Neural cell (in vitro differentiated cells): ENCODE measurements at regions not wholly inside any gene's neighbourhood (a gene's known extent, or its start where the extent isn't known, plus 50 kb on each side); places are given as distances from the start of the nearest gene placed in this dataset.

Experiments used
- H2AFZ ChIP-seq: fragments of 200-600, 300-800 bp; sonication (generic), shearing (Covaris generic); 2 replicates; pipeline ENCODE4 v1.6.0; 2014; ENCODE audit warnings: low read depth, mild to moderate bottlenecking, antibody characterized with exemption, low read length, moderate library complexity
- H3F3A ChIP-seq: fragments of 200-600 bp; shearing (Covaris generic); 2 replicates; pipeline ENCODE4 v1.6.1; 2016; ENCODE audit warnings: mild to moderate bottlenecking, moderate library complexity, mixed read lengths, antibody characterized with exemption, low read length; ENCODE audit not compliant: insufficient read depth, poor library complexity, severe bottlenecking
- H3K27ac ChIP-seq: fragments of 200-600, 300-800 bp; sonication (generic), shearing (Covaris generic); 2 replicates; pipeline ENCODE4 v1.5.1; 2014; ENCODE audit warnings: mild to moderate bottlenecking, low read length, moderate library complexity
- H3K27me3 ChIP-seq: fragments of 300-800, 200-600 bp; sonication (generic), shearing (Covaris generic); 2 replicates; pipeline ENCODE4 v1.6.0; 2014; ENCODE audit warnings: mild to moderate bottlenecking, low read depth, low read length, moderate library complexity; ENCODE audit not compliant: insufficient read depth
- H3K36me3 ChIP-seq: fragments of 300-800, 200-600 bp; sonication (generic), shearing (Covaris generic); 2 replicates; pipeline ENCODE4 v1.5.1; 2014; ENCODE audit warnings: mild to moderate bottlenecking, antibody characterized with exemption, low read length, moderate library complexity; ENCODE audit not compliant: insufficient read depth
- H3K4me2 ChIP-seq: fragments of 300-800, 200-600 bp; sonication (generic), shearing (Covaris generic); 2 replicates; pipeline ENCODE4 v1.6.0; 2014; ENCODE audit warnings: mild to moderate bottlenecking, low read length
- H3K4me3 ChIP-seq: fragments of 300-800, 200-600 bp; sonication (generic), shearing (Covaris generic); 2 replicates; pipeline ENCODE4 v1.5.1; 2014; ENCODE audit warnings: mild to moderate bottlenecking, low read length, moderate library complexity
- H3K79me2 ChIP-seq: fragments of 200-600 bp; shearing (Covaris generic); replicated peaks from 2 replicates; pipeline ENCODE4 v1.6.0; 2014; ENCODE audit warnings: mild to moderate bottlenecking, low read length, moderate library complexity; ENCODE audit not compliant: insufficient read depth
- H3K9ac ChIP-seq: fragments of 300-800, 200-600 bp; sonication (generic), shearing (Covaris generic); 2 replicates; pipeline ENCODE4 v1.6.1; 2016; ENCODE audit warnings: mild to moderate bottlenecking, low read length, mixed read lengths
- H3K9me2 ChIP-seq: fragments of 200-600 bp; shearing (Covaris generic); 2 replicates; pipeline ENCODE4 v1.6.1; 2016; ENCODE audit warnings: mild to moderate bottlenecking, low read length, mixed read lengths; ENCODE audit not compliant: insufficient read depth
- H3K9me3 ChIP-seq: fragments of 200-600, 300-800 bp; sonication (generic), shearing (Covaris generic); 2 replicates; pipeline ENCODE4 v1.6.1; 2016; ENCODE audit warnings: mild to moderate bottlenecking, mixed run types, low read length, moderate library complexity, mixed read lengths
- H4K20me1 ChIP-seq: fragments of 200-600 bp; shearing (Covaris generic); 2 replicates; pipeline ENCODE4 v1.6.1; 2016; ENCODE audit warnings: mild to moderate bottlenecking, mixed run types; ENCODE audit not compliant: insufficient read depth
- EP300 ChIP-seq: fragments of 450-650 bp; conservative IDR thresholded peaks from 2 replicates; pipeline ENCODE4 v1.6.1; 2014; ENCODE audit warnings: antibody characterized with exemption, mild to moderate bottlenecking, moderate library complexity; ENCODE audit not compliant: poor library complexity, severe bottlenecking
- EZH2 ChIP-seq: fragments of 200-600, 300-800 bp; shearing (Covaris generic), sonication (generic); IDR thresholded peaks from 2 replicates; pipeline ENCODE4 v1.6.1; 2014; ENCODE audit warnings: antibody characterized with exemption, low read length, borderline replicate concordance, mild to moderate bottlenecking; ENCODE audit not compliant: insufficient read depth, poor library complexity, severe bottlenecking
- MXI1 ChIP-seq: fragments of 450-650 bp; conservative IDR thresholded peaks from 2 replicates; pipeline ENCODE4 v1.6.1; 2014; ENCODE audit warnings: antibody characterized with exemption, mild to moderate bottlenecking; ENCODE audit not compliant: poor library complexity, severe bottlenecking
- POLR2AphosphoS5 ChIP-seq: IDR thresholded peaks from 2 replicates; pipeline ENCODE4 v1.6.1; 2012
- RAD21 ChIP-seq: fragments of 450-650 bp; conservative IDR thresholded peaks from 2 replicates; pipeline ENCODE4 v1.6.1; 2014; ENCODE audit warnings: antibody characterized with exemption, mild to moderate bottlenecking, moderate library complexity
- SMC3 ChIP-seq: fragments of 450-650 bp; conservative IDR thresholded peaks from 2 replicates; pipeline ENCODE4 v1.6.1; 2014; ENCODE audit warnings: antibody characterized with exemption, mild to moderate bottlenecking, moderate library complexity; ENCODE audit not compliant: poor library complexity
- TAF1 ChIP-seq: IDR thresholded peaks from 2 replicates; pipeline ENCODE4 v1.6.1; 2012; ENCODE audit warnings: low read depth
- TF ChIP-seq, protein P1 (sequence below): IDR thresholded peaks from 2 replicates; pipeline ENCODE4 v1.6.1; 2012; ENCODE audit warnings: borderline replicate concordance
- TF ChIP-seq, protein P2 (sequence below): fragments of 450-650 bp; IDR thresholded peaks from 2 replicates; pipeline ENCODE4 v1.5.1; 2014; ENCODE audit warnings: antibody characterized with exemption, mild to moderate bottlenecking, moderate library complexity; ENCODE audit not compliant: poor library complexity, severe bottlenecking

DNA sequence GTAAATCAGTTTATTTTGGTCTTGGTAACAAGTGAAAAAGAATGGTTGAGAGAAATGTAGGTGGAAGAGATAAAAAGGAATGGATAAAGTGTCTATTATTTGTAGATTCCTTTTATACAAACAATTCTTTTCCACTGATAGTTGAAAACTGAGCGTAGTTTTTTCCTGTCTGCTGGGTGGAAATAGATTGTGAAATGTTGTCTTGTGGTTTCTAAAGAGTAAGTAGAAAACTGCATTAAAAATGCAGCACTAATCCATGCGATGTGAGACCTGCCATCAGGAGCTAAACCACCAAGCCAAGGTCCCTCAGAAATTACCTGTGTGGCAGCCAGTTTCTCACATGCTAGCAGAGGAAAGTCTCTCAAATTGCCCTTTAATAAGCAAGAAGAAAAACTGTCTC is 103.2 kb upstream of the SLC44A3 start:
- H3K27ac ChIP-seq, result no peak overlapping the region
- H4K20me1 ChIP-seq, result no peaks in the 10 kb centered on the region
- H3K9me2 ChIP-seq, result no peaks in the 10 kb centered on the region
- no peaks in the 10 kb centered on the region for H3K9me3 ChIP-seq
- no peak overlapping the region for H2AFZ ChIP-seq
- H3K79me2 ChIP-seq, result no peaks in the 10 kb centered on the region
- no peaks in the 10 kb centered on the region for H3K36me3 ChIP-seq
- no peak overlapping the region for H3K4me3 ChIP-seq
- no peak overlapping the region for H3K4me2 ChIP-seq
- H3K27me3 ChIP-seq, result no peaks in the 10 kb centered on the region
- no peak for TF ChIP-seq POLR2AphosphoS5
- no peak for TF ChIP-seq SMC3
- no peak for TF ChIP-seq EP300
- TF ChIP-seq, protein P1, sequence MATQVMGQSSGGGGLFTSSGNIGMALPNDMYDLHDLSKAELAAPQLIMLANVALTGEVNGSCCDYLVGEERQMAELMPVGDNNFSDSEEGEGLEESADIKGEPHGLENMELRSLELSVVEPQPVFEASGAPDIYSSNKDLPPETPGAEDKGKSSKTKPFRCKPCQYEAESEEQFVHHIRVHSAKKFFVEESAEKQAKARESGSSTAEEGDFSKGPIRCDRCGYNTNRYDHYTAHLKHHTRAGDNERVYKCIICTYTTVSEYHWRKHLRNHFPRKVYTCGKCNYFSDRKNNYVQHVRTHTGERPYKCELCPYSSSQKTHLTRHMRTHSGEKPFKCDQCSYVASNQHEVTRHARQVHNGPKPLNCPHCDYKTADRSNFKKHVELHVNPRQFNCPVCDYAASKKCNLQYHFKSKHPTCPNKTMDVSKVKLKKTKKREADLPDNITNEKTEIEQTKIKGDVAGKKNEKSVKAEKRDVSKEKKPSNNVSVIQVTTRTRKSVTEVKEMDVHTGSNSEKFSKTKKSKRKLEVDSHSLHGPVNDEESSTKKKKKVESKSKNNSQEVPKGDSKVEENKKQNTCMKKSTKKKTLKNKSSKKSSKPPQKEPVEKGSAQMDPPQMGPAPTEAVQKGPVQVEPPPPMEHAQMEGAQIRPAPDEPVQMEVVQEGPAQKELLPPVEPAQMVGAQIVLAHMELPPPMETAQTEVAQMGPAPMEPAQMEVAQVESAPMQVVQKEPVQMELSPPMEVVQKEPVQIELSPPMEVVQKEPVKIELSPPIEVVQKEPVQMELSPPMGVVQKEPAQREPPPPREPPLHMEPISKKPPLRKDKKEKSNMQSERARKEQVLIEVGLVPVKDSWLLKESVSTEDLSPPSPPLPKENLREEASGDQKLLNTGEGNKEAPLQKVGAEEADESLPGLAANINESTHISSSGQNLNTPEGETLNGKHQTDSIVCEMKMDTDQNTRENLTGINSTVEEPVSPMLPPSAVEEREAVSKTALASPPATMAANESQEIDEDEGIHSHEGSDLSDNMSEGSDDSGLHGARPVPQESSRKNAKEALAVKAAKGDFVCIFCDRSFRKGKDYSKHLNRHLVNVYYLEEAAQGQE, result no peak
- no peak for TF ChIP-seq TAF1
- no peak for TF ChIP-seq EZH2
- no peak for TF ChIP-seq MXI1
- TF ChIP-seq, protein P2, sequence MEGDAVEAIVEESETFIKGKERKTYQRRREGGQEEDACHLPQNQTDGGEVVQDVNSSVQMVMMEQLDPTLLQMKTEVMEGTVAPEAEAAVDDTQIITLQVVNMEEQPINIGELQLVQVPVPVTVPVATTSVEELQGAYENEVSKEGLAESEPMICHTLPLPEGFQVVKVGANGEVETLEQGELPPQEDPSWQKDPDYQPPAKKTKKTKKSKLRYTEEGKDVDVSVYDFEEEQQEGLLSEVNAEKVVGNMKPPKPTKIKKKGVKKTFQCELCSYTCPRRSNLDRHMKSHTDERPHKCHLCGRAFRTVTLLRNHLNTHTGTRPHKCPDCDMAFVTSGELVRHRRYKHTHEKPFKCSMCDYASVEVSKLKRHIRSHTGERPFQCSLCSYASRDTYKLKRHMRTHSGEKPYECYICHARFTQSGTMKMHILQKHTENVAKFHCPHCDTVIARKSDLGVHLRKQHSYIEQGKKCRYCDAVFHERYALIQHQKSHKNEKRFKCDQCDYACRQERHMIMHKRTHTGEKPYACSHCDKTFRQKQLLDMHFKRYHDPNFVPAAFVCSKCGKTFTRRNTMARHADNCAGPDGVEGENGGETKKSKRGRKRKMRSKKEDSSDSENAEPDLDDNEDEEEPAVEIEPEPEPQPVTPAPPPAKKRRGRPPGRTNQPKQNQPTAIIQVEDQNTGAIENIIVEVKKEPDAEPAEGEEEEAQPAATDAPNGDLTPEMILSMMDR, result no peak
- no peak for TF ChIP-seq RAD21
- H3K9ac ChIP-seq, result no peak overlapping the region
- no peaks in the 10 kb centered on the region for H3F3A ChIP-seq

DNA sequence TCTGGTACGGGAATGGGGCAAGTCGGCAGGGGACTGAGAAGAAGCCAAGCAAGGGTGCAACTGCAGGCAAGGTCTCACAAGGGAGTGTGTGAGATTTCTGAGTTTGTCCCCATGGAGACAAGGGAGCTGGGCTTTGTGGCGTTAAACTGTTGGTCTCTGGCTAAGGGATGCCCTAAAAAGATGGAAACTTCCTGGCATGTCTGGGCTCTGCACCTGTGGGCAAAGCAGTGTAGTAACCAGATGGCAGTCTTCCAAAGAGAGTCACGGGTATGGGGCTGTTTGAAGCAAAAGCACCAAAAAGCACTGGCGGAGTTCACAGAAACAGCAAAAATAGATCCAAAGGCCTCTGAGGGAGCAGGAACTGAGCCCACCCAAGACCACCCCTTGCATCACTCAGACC is 104.8 kb upstream of the SLC44A3 start:
- Histone ChIP-seq H3K27ac (no peak overlapping the region), H3K9me2 (no peaks in the 10 kb centered on the region), H3K79me2 (no peaks in the 10 kb centered on the region), H3F3A (no peaks in the 10 kb centered on the region), H4K20me1 (no peaks in the 10 kb centered on the region), H3K9ac (no peak overlapping the region), H3K4me2 (no peak overlapping the region), H3K4me3 (no peak overlapping the region), H3K9me3 (no peaks in the 10 kb centered on the region), H3K27me3 (no peaks in the 10 kb centered on the region), H3K36me3 (no peaks in the 10 kb centered on the region), H2AFZ (no peak overlapping the region)
- TF ChIP-seq, protein P1, result no peak
- TF ChIP-seq RAD21 (no peak), EZH2 (no peak), MXI1 (no peak), SMC3 (no peak), EP300 (no peak), POLR2AphosphoS5 (no peak), TAF1 (no peak)
- TF ChIP-seq, protein P2, result no peak
